GM21619 (cell line): ENCODE measurements at regions not wholly inside any gene's neighbourhood (a gene's known extent, or its start where the extent isn't known, plus 50 kb on each side); places are given as distances from the start of the nearest gene placed in this dataset.
"Not testable (repeated sequence)": the region's sequence is repeated elsewhere in the genome, so short reads cannot be mapped to it uniquely, and the experiment has no call there.

ENCODE experiments used
- ATAC-seq: cut with Tn5 transposase; IDR thresholded peaks from one replicate; pipeline ENCODE4 v1.9.1; 2021; ENCODE audit not compliant: unreplicated experiment

GRCh38 chr6:1156411-1156810 lies 155.5 kb upstream of the FOXQ1 start:
- not testable (repeated sequence) for ATAC-seq

- no peak for ATAC-seq
Observed at GRCh38 chr6:1153696-1154245, 158.1 kb upstream of the FOXQ1 start.

- ATAC-seq = no peak
Observed at GRCh38 chr6:1146500-1146899, 165.4 kb upstream of the FOXQ1 start.

GRCh38 chr6:1145768-1146218 lies 166.1 kb upstream of the FOXQ1 start:
- no peak for ATAC-seq

- no peak for ATAC-seq
Observed at GRCh38 chr6:1144842-1145767, 166.8 kb upstream of the FOXQ1 start.

GRCh38 chr6:1143655-1144054 lies 168.2 kb upstream of the FOXQ1 start:
- ATAC-seq = no peak

- ATAC-seq = no peak
Observed at GRCh38 chr6:1139155-1139890, 172.6 kb upstream of the FOXQ1 start.

GRCh38 chr6:1137849-1138248 lies 174.0 kb upstream of the FOXQ1 start:
- ATAC-seq = no peak

- no peak for ATAC-seq
Observed at GRCh38 chr6:1136827-1137226, 175.1 kb upstream of the FOXQ1 start.

GRCh38 chr6:1136415-1136774 lies 175.5 kb upstream of the FOXQ1 start:
- no peak for ATAC-seq

- no peak for ATAC-seq
Observed at GRCh38 chr6:1135726-1136414, 176.0 kb upstream of the FOXQ1 start.

- ATAC-seq = no peak
Observed at GRCh38 chr6:1131285-1132079, 180.4 kb upstream of the FOXQ1 start.

- ATAC-seq = no peak
Observed at GRCh38 chr6:1130709-1131108, 181.2 kb upstream of the FOXQ1 start.

GRCh38 chr6:1129131-1129530 lies 182.8 kb upstream of the FOXQ1 start:
- no peak for ATAC-seq

GRCh38 chr6:1127597-1128288 lies 184.2 kb upstream of the FOXQ1 start:
- ATAC-seq = no peak

- no peak for ATAC-seq
Observed at GRCh38 chr6:1127129-1127528, 184.8 kb upstream of the FOXQ1 start.

GRCh38 chr6:1126036-1126435 lies 185.9 kb upstream of the FOXQ1 start:
- no peak for ATAC-seq

GRCh38 chr6:1125297-1125696 lies 186.6 kb upstream of the FOXQ1 start:
- no peak for ATAC-seq

- no peak for ATAC-seq
Observed at GRCh38 chr6:1124885-1125284, 187.0 kb upstream of the FOXQ1 start.
